ENCODE measurements at regions not wholly inside any gene's neighbourhood (a gene's known extent, or its start where the extent isn't known, plus 50 kb on each side); places are given as distances from the start of the nearest gene placed in this dataset.

- 77 to 92% methylated on average over 3 to 8 of the region's 8 CpGs for WGBS, 2 experiments (ENCODE audit: insufficient coverage in 1 of 2, insufficient read length in 1 of 2)
- no peak overlapping the region for H3K27ac ChIP-seq (ENCODE audit: low read depth, low read length)
- Mint-ChIP-seq H3K27ac (no peak overlapping the region), H3K27me3 (ENCODE audit: insufficient read depth) (peaks cover 5% of the 10 kb centered on the region), H3K4me1 (peaks cover 4% of the 10 kb centered on the region), H3K9me3 (no peaks in the 10 kb centered on the region), H3K36me3 (ENCODE audit: low read depth) (no peaks in the 10 kb centered on the region), H3K4me3 (no peak overlapping the region)
- H3K36me3 ChIP-seq (ENCODE audit: control insufficient read depth, insufficient read depth, low read length): no peaks in the 10 kb centered on the region
- no peak overlapping the region for H3K9ac ChIP-seq (ENCODE audit: extremely low read depth, low read length, poor library complexity, severe bottlenecking)
- H3K4me1 ChIP-seq (ENCODE audit: control insufficient read depth, insufficient read depth, low read length): no peaks in the 10 kb centered on the region
- no peak overlapping the region for H3K4me3 ChIP-seq (ENCODE audit: low read length)
- DNase-seq: no peak
- no peak for TF ChIP-seq CTCF (conservative IDR thresholded peaks at IDR 0.05)
- no peaks in the 10 kb centered on the region for H3K9me3 ChIP-seq (ENCODE audit: control insufficient read depth, low read length)
- H3K27me3 ChIP-seq (ENCODE audit: control insufficient read depth, insufficient read depth, low read length, poor library complexity, severe bottlenecking): no peaks in the 10 kb centered on the region
Measured at GRCh38 chr11:116310226-116310625, 462.6 kb downstream of the BUD13 start.

GRCh38 chr11:116309446-116309845 is 463.3 kb downstream of the BUD13 start:
- Histone ChIP-seq H3K4me1 (ENCODE audit: control insufficient read depth, insufficient read depth, low read length) (no peaks in the 10 kb centered on the region), H3K4me3 (ENCODE audit: low read length) (no peak overlapping the region), H3K9ac (ENCODE audit: extremely low read depth, low read length, poor library complexity, severe bottlenecking) (no peak overlapping the region), H3K27ac (ENCODE audit: low read depth, low read length) (no peak overlapping the region), H3K36me3 (ENCODE audit: control insufficient read depth, insufficient read depth, low read length) (no peaks in the 10 kb centered on the region), H3K9me3 (ENCODE audit: control insufficient read depth, low read length) (no peaks in the 10 kb centered on the region), H3K27me3 (ENCODE audit: control insufficient read depth, insufficient read depth, low read length, poor library complexity, severe bottlenecking) (no peaks in the 10 kb centered on the region)
- Mint-ChIP-seq H3K36me3 (ENCODE audit: low read depth) (no peaks in the 10 kb centered on the region), H3K27me3 (ENCODE audit: insufficient read depth) (peaks cover 9% of the 10 kb centered on the region), H3K9me3 (no peaks in the 10 kb centered on the region), H3K4me3 (no peak overlapping the region), H3K27ac (no peak overlapping the region), H3K4me1 (peaks cover 4% of the 10 kb centered on the region)
- no peak for TF ChIP-seq CTCF (conservative IDR thresholded peaks at IDR 0.05)
- 93% methylated on average over 1 of the region's 1 CpG; no CpG with 5 or more reads in 1 of the 2 experiments for WGBS, 2 experiments (ENCODE audit: insufficient coverage in 1 of 2, insufficient read length in 1 of 2)
- no peak for DNase-seq

- H3K36me3 Mint-ChIP-seq (ENCODE audit: low read depth): no peaks in the 10 kb centered on the region
- no peaks in the 10 kb centered on the region for H3K9me3 Mint-ChIP-seq
- H3K9me3 ChIP-seq (ENCODE audit: control insufficient read depth, low read length): no peaks in the 10 kb centered on the region
- no peak overlapping the region for H3K9ac ChIP-seq (ENCODE audit: extremely low read depth, low read length, poor library complexity, severe bottlenecking)
- no peak overlapping the region for H3K4me3 ChIP-seq (ENCODE audit: low read length)
- H3K27me3 ChIP-seq (ENCODE audit: control insufficient read depth, insufficient read depth, low read length, poor library complexity, severe bottlenecking): no peaks in the 10 kb centered on the region
- no peak overlapping the region for H3K27ac ChIP-seq (ENCODE audit: low read depth, low read length)
- peaks cover 9% of the 10 kb centered on the region for H3K27me3 Mint-ChIP-seq (ENCODE audit: insufficient read depth)
- TF ChIP-seq CTCF (conservative IDR thresholded peaks at IDR 0.05): no peak
- no peak overlapping the region for H3K27ac Mint-ChIP-seq
- no peak overlapping the region for H3K4me3 Mint-ChIP-seq
- 94 to 100% methylated on average over 1 of the region's 1 CpG for WGBS, 2 experiments (ENCODE audit: insufficient coverage in 1 of 2, insufficient read length in 1 of 2)
- H3K36me3 ChIP-seq (ENCODE audit: control insufficient read depth, insufficient read depth, low read length): no peaks in the 10 kb centered on the region
- no peak for DNase-seq
- no peaks in the 10 kb centered on the region for H3K4me1 ChIP-seq (ENCODE audit: control insufficient read depth, insufficient read depth, low read length)
- H3K4me1 Mint-ChIP-seq: no peaks in the 10 kb centered on the region
Measured at GRCh38 chr11:116302756-116303155, 470.0 kb downstream of the BUD13 start.

Data from endodermal cell (in vitro differentiated cells).